HG03025 (cell line): ENCODE measurements at regions not wholly inside any gene's neighbourhood (a gene's known extent, or its start where the extent isn't known, plus 50 kb on each side); places are given as distances from the start of the nearest gene placed in this dataset.

Experiments used
- ATAC-seq: cut with Tn5 transposase; IDR thresholded peaks from one replicate; pipeline ENCODE4 v1.9.1; 2021; ENCODE audit warnings: mild to moderate bottlenecking, moderate library complexity; ENCODE audit not compliant: unreplicated experiment, low FRiP score

DNA sequence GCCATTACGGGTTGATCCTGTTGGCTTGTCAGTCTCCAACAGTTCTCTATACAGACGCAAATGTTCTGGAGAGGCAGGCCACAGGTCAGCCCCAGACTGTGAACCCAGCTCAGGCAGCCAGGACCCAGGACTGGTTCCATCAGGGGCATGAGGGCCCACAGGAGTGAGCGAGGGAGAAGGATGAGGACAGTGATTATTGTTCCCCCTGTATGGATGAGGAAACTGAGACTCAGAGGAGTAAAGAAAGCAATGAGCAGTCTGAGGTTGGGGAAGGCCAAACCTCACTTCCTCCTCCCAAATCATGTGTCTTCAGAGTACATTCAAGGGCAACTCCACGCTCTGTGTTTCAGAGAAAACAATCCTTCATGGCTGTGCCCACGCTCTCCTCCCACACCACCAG, 121.9 kb downstream of the RPLP1 start:
- ATAC-seq = no peak

DNA sequence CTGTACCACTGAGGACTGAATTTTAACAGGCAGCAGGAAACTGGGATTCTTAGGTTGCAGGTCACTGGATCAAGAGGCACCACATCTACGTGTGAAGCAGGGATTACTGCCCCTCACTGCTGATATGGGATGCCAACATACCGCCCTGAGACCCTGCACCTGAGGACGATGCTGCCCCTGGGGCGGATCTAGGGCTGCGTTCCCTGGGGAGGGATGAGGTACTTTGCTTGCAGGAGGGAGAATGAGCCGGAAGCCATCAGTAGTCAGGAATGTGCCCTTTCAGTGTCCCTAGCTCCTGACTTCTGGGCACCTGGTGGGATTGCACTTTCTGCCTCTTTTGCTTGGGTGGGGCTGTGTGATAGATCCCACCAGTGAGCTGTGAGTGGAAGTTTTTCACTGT, 122.8 kb downstream of the RPLP1 start:
- ATAC-seq = no peak

- no peak for ATAC-seq
Measured at GRCh38 chr15:69576035-69576526, 123.5 kb downstream of the RPLP1 start.

DNA sequence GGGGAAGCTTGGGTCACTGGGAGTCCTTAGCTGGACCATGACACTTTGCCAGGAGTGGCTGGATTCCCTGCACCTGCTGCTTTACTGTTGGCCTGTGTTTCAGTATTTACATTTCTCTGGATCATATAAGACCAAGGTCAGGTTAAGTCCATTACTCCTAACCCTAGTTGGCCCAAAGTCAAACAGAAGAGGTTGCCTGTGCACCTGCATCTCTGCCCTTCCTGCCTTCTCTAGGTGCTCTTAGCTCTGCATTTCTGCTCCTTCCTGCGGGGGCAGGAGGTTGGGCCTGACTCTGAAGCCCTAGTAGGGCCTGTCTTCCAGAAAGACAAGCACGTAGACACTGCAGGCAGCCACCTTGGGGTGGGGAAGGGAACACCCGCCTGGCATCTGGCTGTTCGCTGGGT, 124.3 kb downstream of the RPLP1 start:
- ATAC-seq = no peak

DNA sequence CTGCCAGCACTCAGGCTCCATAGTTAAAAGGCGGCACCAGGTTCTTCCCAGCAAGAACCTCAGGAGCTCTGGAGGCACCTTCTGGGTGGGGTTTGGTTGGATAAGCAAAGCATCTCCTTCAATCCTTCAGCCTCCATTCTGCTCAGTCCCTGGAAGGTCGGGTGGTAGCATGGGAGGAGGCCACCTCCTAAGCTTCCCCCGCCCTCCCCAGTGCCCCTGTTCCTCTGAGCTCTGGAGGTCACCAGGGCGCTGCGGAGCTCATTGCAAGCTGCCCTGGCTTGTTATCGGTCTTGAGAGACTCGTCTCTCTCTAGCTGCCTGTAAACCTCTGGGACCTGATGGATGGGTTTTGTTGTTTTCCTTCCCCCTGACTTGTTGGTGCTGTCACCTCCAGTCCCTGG, 124.8 kb downstream of the RPLP1 start:
- no peak for ATAC-seq

DNA sequence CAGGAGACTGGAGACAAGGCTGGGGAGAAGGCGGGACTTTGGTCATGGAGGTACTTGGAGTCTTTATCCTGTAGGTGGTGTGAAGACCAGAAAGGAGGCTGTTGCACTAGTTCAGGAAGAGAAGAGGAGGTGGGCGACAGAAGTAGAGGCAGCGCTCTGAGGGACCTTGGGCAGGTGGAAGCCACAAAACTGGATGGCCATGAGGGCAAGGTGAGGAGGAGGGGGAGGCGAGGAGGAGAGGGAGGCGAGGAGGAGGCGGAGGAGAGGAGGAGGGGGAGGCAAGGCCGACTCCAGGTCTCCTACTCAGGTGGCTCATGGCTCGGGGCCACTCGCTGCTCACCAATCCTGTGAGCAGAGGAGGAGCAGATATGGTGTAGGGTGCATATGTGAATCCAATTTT, 125.6 kb downstream of the RPLP1 start:
- ATAC-seq = no peak

GRCh38 chr15:69578787-69579583, 126.4 kb downstream of the RPLP1 start:
- no peak for ATAC-seq

- no peak for ATAC-seq
Measured at GRCh38 chr15:69579950-69580618, 127.5 kb downstream of the RPLP1 start.

DNA sequence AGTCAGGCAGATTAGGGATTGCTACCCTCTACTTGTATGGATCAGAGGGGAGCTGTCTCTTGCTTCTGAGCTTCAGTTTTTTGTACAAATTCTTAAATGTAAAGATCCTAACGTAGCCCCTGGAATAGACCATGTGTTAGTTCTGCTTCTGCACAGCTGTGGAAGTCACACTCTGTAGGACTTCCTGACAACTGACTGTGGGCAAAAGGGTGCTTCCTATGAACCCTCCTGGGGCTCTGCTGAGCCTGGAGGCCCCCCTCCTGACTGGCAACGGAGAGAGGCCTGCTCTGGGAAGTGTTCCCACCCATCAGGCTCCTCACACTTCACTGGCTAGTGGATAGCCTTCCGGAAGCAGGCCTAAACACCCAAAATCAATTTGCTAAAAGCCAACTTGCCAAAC, 131.0 kb downstream of the RPLP1 start:
- no peak for ATAC-seq

DNA sequence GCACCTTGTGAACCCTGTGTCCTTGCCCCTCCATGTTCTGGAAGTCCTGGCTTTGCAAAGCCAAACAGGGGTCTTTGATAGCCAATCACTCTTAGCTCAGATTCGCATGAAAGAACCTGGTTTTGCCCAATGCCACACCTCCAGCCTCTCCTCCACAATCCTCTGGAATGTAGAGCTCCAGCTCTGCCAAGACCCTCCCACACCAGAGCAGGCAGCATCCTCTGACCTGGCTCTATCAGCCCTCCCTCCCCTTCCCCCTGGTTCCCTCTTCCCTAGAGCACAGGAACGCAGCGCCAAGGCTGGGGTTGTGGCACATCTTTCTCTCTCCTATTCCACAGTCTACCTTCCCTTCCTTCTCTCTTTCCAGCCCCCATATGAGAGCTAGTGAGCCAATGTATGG, 133.3 kb downstream of the RPLP1 start:
- ATAC-seq = no peak

DNA sequence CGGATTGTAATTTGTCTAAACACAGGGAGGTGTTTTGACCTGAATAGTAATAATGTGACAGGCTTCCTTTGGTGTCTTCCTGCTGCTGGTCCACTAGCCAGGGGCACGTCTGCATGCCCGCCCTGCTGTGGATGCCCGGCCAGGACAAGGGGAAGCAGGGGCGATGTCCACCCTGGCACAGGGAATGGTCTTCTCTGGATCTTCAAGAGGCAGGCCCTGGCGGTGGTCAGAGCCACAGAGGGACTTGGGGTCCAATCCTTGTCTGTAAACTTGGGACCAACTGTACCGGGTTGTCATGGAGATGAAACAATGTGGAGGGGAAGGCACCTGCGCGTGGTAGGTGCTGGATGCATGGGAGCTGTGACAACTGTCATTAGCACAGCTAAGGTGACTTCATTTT, 134.1 kb downstream of the RPLP1 start:
- ATAC-seq = no peak

DNA sequence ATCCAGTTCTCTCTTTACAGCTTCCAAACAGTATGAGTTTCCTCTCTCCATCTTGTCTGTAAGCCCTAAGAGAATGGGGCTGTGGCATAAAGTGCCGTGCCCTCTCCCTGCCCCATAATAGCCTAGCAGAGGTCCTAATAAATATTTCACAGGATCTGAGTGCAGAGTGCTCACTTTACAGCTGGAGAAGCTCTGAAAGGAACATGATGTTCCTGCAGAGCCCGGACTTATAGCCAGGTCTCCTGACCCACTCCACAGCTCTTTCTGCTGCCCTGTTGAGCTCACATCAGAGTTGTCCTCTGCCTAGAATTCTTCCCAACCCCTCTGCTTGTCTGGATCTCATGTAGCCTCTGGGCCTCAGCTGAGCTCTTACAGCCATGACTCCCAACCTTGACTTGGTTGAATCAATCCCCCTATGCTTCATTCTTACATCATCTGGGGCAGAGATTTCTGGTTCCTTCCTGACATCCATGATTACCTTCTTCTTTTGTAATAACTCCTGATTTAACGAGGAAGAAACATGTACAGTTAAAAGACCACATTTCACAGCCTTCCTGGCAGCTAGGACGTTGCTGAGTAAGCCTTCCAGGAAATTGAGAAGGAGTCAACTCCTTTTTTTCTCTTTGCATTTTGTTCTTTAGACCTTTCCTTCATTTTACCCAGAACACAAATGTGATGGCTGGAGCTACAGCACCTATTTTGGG, 135.3 kb downstream of the RPLP1 start:
- no peak for ATAC-seq

DNA sequence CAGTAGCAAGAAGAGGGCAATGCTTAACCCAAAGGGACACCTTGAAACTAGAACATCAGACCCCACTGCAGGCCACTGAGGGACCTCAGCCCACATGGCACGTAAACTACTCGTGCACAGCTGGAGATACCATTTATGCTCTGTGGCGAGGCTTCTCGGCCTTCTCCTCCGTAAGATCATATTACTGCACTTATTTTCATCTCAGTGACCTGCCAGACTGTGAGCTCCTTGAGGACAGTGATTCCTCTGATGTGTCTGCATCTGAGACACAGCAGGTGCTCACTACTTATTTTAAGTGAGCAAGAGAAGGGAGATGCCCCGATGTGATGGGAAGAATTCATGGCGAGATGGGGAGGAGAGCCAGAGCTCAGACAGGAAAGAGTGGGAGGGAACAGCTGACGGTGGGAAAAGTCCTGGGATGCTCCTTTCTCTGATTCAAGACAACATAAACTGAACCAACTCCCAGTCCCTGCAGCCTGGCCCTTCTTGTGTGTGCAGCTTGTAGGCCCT, 137.6 kb downstream of the RPLP1 start:
- no peak for ATAC-seq

DNA sequence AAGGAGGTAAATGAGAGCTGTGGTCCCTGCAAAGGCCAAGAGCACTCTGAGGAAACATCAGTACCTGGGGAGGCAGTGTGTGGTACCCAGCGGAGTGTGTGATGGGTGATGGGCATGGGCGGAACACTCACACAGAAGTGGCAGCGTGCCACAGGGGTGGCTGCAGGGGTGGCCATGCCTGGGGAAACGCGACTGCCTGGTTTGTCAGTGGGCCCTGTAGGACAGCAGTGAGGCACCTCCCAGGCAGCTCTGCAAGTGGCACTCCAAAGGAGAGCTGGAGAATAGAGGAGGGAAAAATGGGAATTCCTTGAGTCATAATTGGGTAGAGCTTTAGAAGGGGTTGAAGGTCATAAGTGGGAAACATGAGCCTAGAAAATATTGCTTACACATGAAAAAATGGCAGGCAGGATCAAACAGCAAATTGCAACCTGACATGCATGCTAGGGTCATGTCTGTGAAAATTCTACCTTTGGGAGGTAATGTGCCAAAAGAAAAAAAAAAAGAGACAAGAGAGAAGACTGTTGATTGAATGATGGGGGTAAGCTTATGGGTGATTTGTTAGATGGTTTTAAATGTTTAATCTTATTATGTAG, 138.4 kb downstream of the RPLP1 start:
- no peak for ATAC-seq

GRCh38 chr15:69591905-69592508, 139.4 kb downstream of the RPLP1 start:
- ATAC-seq = no peak

- no peak for ATAC-seq
Measured at GRCh38 chr15:69592954-69593353, 140.3 kb downstream of the RPLP1 start.

DNA sequence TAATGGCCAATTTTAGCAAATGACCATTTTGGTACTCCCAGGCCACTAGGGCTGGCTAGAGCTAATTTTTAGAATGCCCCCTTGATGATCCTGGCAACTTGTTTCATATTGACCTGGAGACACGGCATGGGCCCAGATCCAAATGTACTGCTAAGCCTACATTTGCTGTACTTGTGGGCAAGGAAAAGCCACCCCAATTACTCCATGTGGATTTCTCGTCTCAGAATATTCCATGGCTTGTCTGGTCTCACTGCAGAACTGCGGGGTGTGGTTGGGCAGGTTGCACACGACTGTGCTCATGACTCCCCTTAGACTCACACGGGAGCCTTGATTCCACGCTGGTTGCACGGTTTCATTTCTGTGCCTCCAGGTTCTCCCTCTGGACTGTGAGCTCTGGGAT, 140.9 kb downstream of the RPLP1 start:
- ATAC-seq = no peak

GRCh38 chr15:69593981-69594966, 141.7 kb downstream of the RPLP1 start:
- ATAC-seq = no peak
